CD14-positive monocyte (primary cell): ENCODE measurements at regions not wholly inside any gene's neighbourhood (a gene's known extent, or its start where the extent isn't known, plus 50 kb on each side); places are given as distances from the start of the nearest gene placed in this dataset.

Experiments used
- DNase-seq, 3 donors: peaks; one replicate each; pipeline ENCODE4 v3.0.0-alpha.2; 2011 to 2022
- H2AFZ ChIP-seq: 2 replicates; pipeline ENCODE4 v1.6.0; 2012; ENCODE audit warnings: mild to moderate bottlenecking, low read depth, low read length, inconsistent platforms; ENCODE audit not compliant: insufficient read depth, poor library complexity, severe bottlenecking
- H3K27ac ChIP-seq, 2 donors: 1 replicate in 1 of 2; 2 replicates in 1 of 2; pipeline ENCODE4 v1.5.1; 2012 to 2013; ENCODE audit warnings: low read length in 2 of 2, control low read depth in 1 of 2, inconsistent platforms in 1 of 2, low read depth in 1 of 2, mild to moderate bottlenecking in 1 of 2
- H3K27me3 ChIP-seq, 2 donors: one replicate each; pipeline versions ENCODE4 v1.6.0 to v1.6.1; 2011 to 2013; ENCODE audit warnings: low read length in 2 of 2; ENCODE audit not compliant: control insufficient read depth in 2 of 2, insufficient read depth in 2 of 2
- H3K36me3 ChIP-seq, 2 donors: replicated peaks in 1 of 2; 1 replicate in 1 of 2; 2 replicates in 1 of 2; pipeline versions ENCODE4 v1.5.1 to v1.6.1; 2012 to 2013; ENCODE audit warnings: low read length in 2 of 2, control low read depth in 1 of 2, inconsistent platforms in 1 of 2, mild to moderate bottlenecking in 1 of 2; ENCODE audit not compliant: insufficient read depth in 2 of 2, control insufficient read depth in 1 of 2
- H3K4me1 ChIP-seq, 2 donors: 1 replicate in 1 of 2; 2 replicates in 1 of 2; pipeline versions ENCODE4 v1.5.1 to v1.6.1; 2012 to 2013; ENCODE audit warnings: low read length in 2 of 2, control low read depth in 1 of 2, inconsistent platforms in 1 of 2, mild to moderate bottlenecking in 1 of 2, moderate library complexity in 1 of 2; ENCODE audit not compliant: insufficient read depth in 2 of 2, control insufficient read depth in 1 of 2
- H3K4me2 ChIP-seq: replicated peaks from 2 replicates; pipeline ENCODE3; 2012; ENCODE audit warnings: low read length, moderate library complexity, mild to moderate bottlenecking; ENCODE audit not compliant: poor library complexity, severe bottlenecking; ENCODE audit errors: extremely low read depth
- H3K4me3 ChIP-seq, 3 experiments: fragments of 200-600 bp in 1 of 3; sonication (generic) in 1 of 3; replicated peaks in 1 of 3; 1 replicate in 2 of 3; 2 replicates in 1 of 3; pipeline ENCODE4 v1.5.1; 2011 to 2013; ENCODE audit warnings: low read length in 3 of 3, mild to moderate bottlenecking in 3 of 3, control low read depth in 2 of 3, low read depth in 2 of 3, inconsistent platforms in 1 of 3, moderate library complexity in 1 of 3
- H3K79me2 ChIP-seq: 2 replicates; pipeline ENCODE4 v1.6.0; 2012; ENCODE audit warnings: mild to moderate bottlenecking, control low read depth, inconsistent platforms, low read length, moderate library complexity; ENCODE audit not compliant: insufficient read depth
- H3K9ac ChIP-seq: 2 replicates; pipeline ENCODE4 v1.6.0; 2017; ENCODE audit warnings: low read length, mild to moderate bottlenecking; ENCODE audit not compliant: insufficient read depth, poor library complexity, severe bottlenecking
- H3K9me3 ChIP-seq, 2 donors: replicated peaks in 1 of 2; 1 replicate in 1 of 2; 2 replicates in 1 of 2; pipeline versions ENCODE4 v1.5.1 to v1.6.1; 2012 to 2013; ENCODE audit warnings: low read length in 2 of 2, control low read depth in 1 of 2; ENCODE audit not compliant: control insufficient read depth in 1 of 2, insufficient read depth in 1 of 2
- H4K20me1 ChIP-seq: 2 replicates; pipeline ENCODE4 v1.6.0; 2012; ENCODE audit warnings: mild to moderate bottlenecking, low read length, control low read depth, moderate library complexity; ENCODE audit not compliant: insufficient read depth
- H3K27ac Mint-ChIP-seq, 7 donors: one replicate each; pipeline ENCODE4 v1.8.0; 2020; ENCODE audit warnings: mild to moderate bottlenecking in 7 of 7, mixed read lengths in 7 of 7, moderate library complexity in 6 of 7, inconsistent platforms in 2 of 7
- H3K27me3 Mint-ChIP-seq, 3 donors: one replicate each; pipeline ENCODE4 v1.8.0; 2021 to 2022; ENCODE audit warnings: low read depth in 3 of 3, mild to moderate bottlenecking in 3 of 3, mixed read lengths in 3 of 3, moderate library complexity in 3 of 3, inconsistent platforms in 1 of 3
- H3K36me3 Mint-ChIP-seq, 2 donors: one replicate each; pipeline ENCODE4 v1.8.0; 2020; ENCODE audit warnings: mixed read lengths in 2 of 2, inconsistent platforms in 1 of 2, mild to moderate bottlenecking in 1 of 2
- H3K4me1 Mint-ChIP-seq: one replicate; pipeline ENCODE4 v1.8.0; 2020; ENCODE audit warnings: mild to moderate bottlenecking, mixed read lengths
- H3K4me3 Mint-ChIP-seq, 2 donors: one replicate each; pipeline ENCODE4 v1.8.0; 2020; ENCODE audit warnings: mild to moderate bottlenecking in 2 of 2, mixed read lengths in 2 of 2, moderate library complexity in 1 of 2
- H3K9me3 Mint-ChIP-seq, 7 donors: one replicate each; pipeline ENCODE4 v1.8.0; 2020 to 2022; ENCODE audit warnings: mixed read lengths in 7 of 7, mild to moderate bottlenecking in 6 of 7, moderate library complexity in 6 of 7, inconsistent platforms in 2 of 7
- CTCF ChIP-seq: fragments of 200-600 bp; IDR thresholded peaks from one replicate; pipeline ENCODE4 v1.8.0; 2022; ENCODE audit warnings: antibody characterized with exemption, mild to moderate bottlenecking
- WGBS: methylation state at CpG from one replicate; pipeline ENCODE4 v1.1.5; 2013; ENCODE audit warnings: missing lambda C conversion rate; ENCODE audit not compliant: insufficient coverage; 5-methylcytosine and 5-hydroxymethylcytosine counted together
- intact Hi-C, 2 donors: fragments of 100-400 bp; cut with micrococcal nuclease; formaldehyde crosslinking; loops; one replicate each; pipeline versions ENCODE4 v1.15.0 to v1.15.1; 2023

GRCh38 chr10:4638099-4638498, 187.9 kb upstream of the AKR1E2 start:
- TF ChIP-seq CTCF: no peak
- Histone ChIP-seq H3K27me3 (no peaks in the 10 kb centered on the region), H3K79me2 (no peaks in the 10 kb centered on the region), H3K9ac (no peak overlapping the region), H4K20me1 (no peaks in the 10 kb centered on the region), H3K36me3 (no peaks in the 10 kb centered on the region), H3K4me2 (no peak overlapping the region), H3K4me3 (no peak overlapping the region), H3K4me1 (peaks cover 5% of the 10 kb centered on the region in 2 donors), H3K9me3 (no peaks in the 10 kb centered on the region), H2AFZ (no peak overlapping the region), H3K27ac (no peak overlapping the region)
- H3K9me3 Mint-ChIP-seq: peaks cover 0 to 5% (median 2%) of the 10 kb centered on the region in 7 donors
- H3K4me3 Mint-ChIP-seq: no peak overlapping the region
- no peak for DNase-seq
- no peaks in the 10 kb centered on the region for H3K4me1 Mint-ChIP-seq
- H3K27ac Mint-ChIP-seq: no peak overlapping the region
- WGBS: 91% methylated on average over 1 of the region's 3 CpGs
- H3K36me3 Mint-ChIP-seq: no peaks in the 10 kb centered on the region
- intact Hi-C loops: no loop called here
- peaks cover 0 to 1% (median 0%) of the 10 kb centered on the region in 3 donors for H3K27me3 Mint-ChIP-seq

- no peak overlapping the region for H3K27ac Mint-ChIP-seq
- no peak for TF ChIP-seq CTCF
- H3K4me1 Mint-ChIP-seq: no peaks in the 10 kb centered on the region
- no peak overlapping the region for H3K4me3 ChIP-seq
- intact Hi-C loops: no loop called here
- H3K4me2 ChIP-seq: no peak overlapping the region
- H2AFZ ChIP-seq: no peak overlapping the region
- 96% methylated on average over 2 of the region's 2 CpGs for WGBS
- H3K4me1 ChIP-seq: peaks cover under 1% of the 10 kb centered on the region in 2 donors
- H3K9ac ChIP-seq: no peak overlapping the region
- H3K27me3 ChIP-seq: no peaks in the 10 kb centered on the region
- H3K79me2 ChIP-seq: no peaks in the 10 kb centered on the region
- H3K9me3 ChIP-seq: no peaks in the 10 kb centered on the region
- H3K27me3 Mint-ChIP-seq: peaks cover 0 to 1% (median 0%) of the 10 kb centered on the region in 3 donors
- H3K4me3 Mint-ChIP-seq: no peak overlapping the region
- no peak overlapping the region for H3K27ac ChIP-seq
- no peaks in the 10 kb centered on the region for H3K36me3 ChIP-seq
- no peaks in the 10 kb centered on the region for H3K36me3 Mint-ChIP-seq
- H3K9me3 Mint-ChIP-seq: peaks cover 0 to 6% (median 2%) of the 10 kb centered on the region in 7 donors
- DNase-seq: no peak
- no peaks in the 10 kb centered on the region for H4K20me1 ChIP-seq
Observed at GRCh38 chr10:4637657-4638056, 188.3 kb upstream of the AKR1E2 start.
